ENCODE measurements at regions not wholly inside any gene's neighbourhood (a gene's known extent, or its start where the extent isn't known, plus 50 kb on each side); places are given as distances from the start of the nearest gene placed in this dataset.

GRCh38 chr15:66834881-66835878 lies 133.1 kb downstream of the SMAD6 start (continued):
- peak; percentile 20; the same call in 1 of the 2 replicates for TF ChIP-seq MAX (IDR thresholded peaks at IDR 0.05)
- no peak for TF ChIP-seq BACH1 (IDR thresholded peaks at IDR 0.05; ENCODE audit: low read length)
- no peak for TF ChIP-seq SIRT6 (IDR thresholded peaks at IDR 0.05; ENCODE audit: low read length)
- no peak for TF ChIP-seq POU5F1 (IDR thresholded peaks at IDR 0.05; ENCODE audit: low read depth, low read length)
- no peak for TF ChIP-seq SP4 (IDR thresholded peaks at IDR 0.05; ENCODE audit: low read length)
- peak; percentile 58 to 73 for TF ChIP-seq BCL11A (IDR thresholded peaks at IDR 0.05; ENCODE audit: low read depth in 2 of 2, low read length in 2 of 2)
- peak; percentile 68 for TF ChIP-seq YY1 (IDR thresholded peaks at IDR 0.05; ENCODE audit: low read depth, low read length)
- no peak for TF ChIP-seq CBX5 (IDR thresholded peaks at IDR 0.05; ENCODE audit: low read depth, low read length)
- 0 out of 2 replicates have a peak, but pooled peaks have one; percentile 48 for TF ChIP-seq ATF2 (IDR thresholded peaks at IDR 0.05; ENCODE audit: low read length)
- no peak for TF ChIP-seq KDM4A (IDR thresholded peaks at IDR 0.05; ENCODE audit: low read depth, low read length, severe bottlenecking)
- TF ChIP-seq TEAD4 (IDR thresholded peaks at IDR 0.05; ENCODE audit: low read depth, low read length), result peak; percentile 99
- no peak for TF ChIP-seq RFX5 (IDR thresholded peaks at IDR 0.05; ENCODE audit: borderline replicate concordance, low read depth, low read length)
- no peak for TF ChIP-seq SAP30 (IDR thresholded peaks at IDR 0.05; ENCODE audit: insufficient read depth, insufficient replicate concordance, low read length)
- no peak for TF ChIP-seq SRF (IDR thresholded peaks at IDR 0.05; ENCODE audit: low read depth, low read length)
- peak in 1 of 2 experiments; percentile 22; a peak in 1 of 3 replicates for TF ChIP-seq POLR2A (IDR thresholded peaks at IDR 0.05; ENCODE audit: control extremely low read depth in 1 of 2, low read depth in 2 of 2, low read length in 2 of 2)
- no peak for TF ChIP-seq POLR2AphosphoS5 (IDR thresholded peaks at IDR 0.05; ENCODE audit: low read depth, low read length)
- TF ChIP-seq NRF1 (IDR thresholded peaks at IDR 0.05; ENCODE audit: low read depth, low read length), result no peak
- TF ChIP-seq KDM1A (IDR thresholded peaks at IDR 0.05; ENCODE audit: borderline replicate concordance, low read length), result peak; percentile 80; the same call in 1 of the 2 replicates
- no peak for TF ChIP-seq SIN3A (conservative IDR thresholded peaks at IDR 0.05 in 1 of 2, IDR thresholded peaks at IDR 0.05 in 1 of 2; ENCODE audit: low read depth in 1 of 2, low read length in 2 of 2)
- peak; percentile 94 for TF ChIP-seq ASH2L (IDR thresholded peaks at IDR 0.05; ENCODE audit: low read length)
- no peak for TF ChIP-seq SUZ12 (IDR thresholded peaks at IDR 0.05; ENCODE audit: low read length)
- no peak for TF ChIP-seq ZNF274 (IDR thresholded peaks at IDR 0.05; ENCODE audit: borderline replicate concordance, extremely low read depth, low read length)
- TF ChIP-seq TCF12 (IDR thresholded peaks at IDR 0.05; ENCODE audit: low read depth, low read length), result 0 out of 2 replicates have a peak, but pooled peaks have one; percentile 48
